HEK293 (cell line): ENCODE measurements at regions not wholly inside any gene's neighbourhood (a gene's known extent, or its start where the extent isn't known, plus 50 kb on each side); places are given as distances from the start of the nearest gene placed in this dataset.

Experiments used
- CTCF ChIA-PET: fragments of 350-600 bp; formaldehyde crosslinking; extraction: SDS; loops from one replicate; lab custom pipeline; 2021; ENCODE audit warnings: antibody characterized with exemption; lab: Yijun Ruan, JAX
- POLR2A ChIA-PET: fragments of 300-600 bp; formaldehyde crosslinking; extraction: SDS; loops from one replicate; lab custom pipeline; 2020; ENCODE audit warnings: antibody characterized with exemption, inconsistent platforms; lab: Yijun Ruan, JAX
- H3K27ac ChIP-seq: fragments of 200-500 bp; sonication (Bioruptor generic); 2 replicates; pipeline ENCODE4 v1.5.1; 2014; ENCODE audit warnings: low read depth, low read length, control low read depth, inconsistent platforms; ENCODE audit errors: extremely low read depth
- H3K36me3 ChIP-seq, 2 experiments: fragments of 200-500 bp in 1 of 2; sonication (Bioruptor generic) in 1 of 2; 1 replicate in 1 of 2; 2 replicates in 1 of 2; pipeline ENCODE4 v1.5.1; 2014 to 2017; ENCODE audit warnings: inconsistent platforms in 2 of 2, low read length in 2 of 2; ENCODE audit not compliant: control insufficient read depth in 2 of 2, insufficient read depth in 1 of 2
- H3K4me1 ChIP-seq: fragments of 200-500 bp; sonication (Bioruptor generic); 2 replicates; pipeline ENCODE4 v1.5.1; 2014; ENCODE audit warnings: mild to moderate bottlenecking, low read length, inconsistent platforms; ENCODE audit not compliant: control insufficient read depth, insufficient read depth
- H3K4me3 ChIP-seq: 2 replicates; pipeline ENCODE4 v1.5.1; 2011; ENCODE audit warnings: low read depth, mild to moderate bottlenecking, control low read depth, low read length, moderate library complexity
- H3K9me3 ChIP-seq: fragments of 200-500 bp; sonication (Bioruptor generic); 2 replicates; pipeline ENCODE4 v1.5.1; 2014; ENCODE audit warnings: low read depth, low read length, inconsistent platforms; ENCODE audit not compliant: control insufficient read depth, insufficient read depth
- BCL11B ChIP-seq: fragments of 450-650 bp; formaldehyde crosslinking; IDR thresholded peaks from 2 replicates; pipeline ENCODE4 v1.5.1; 2016; ENCODE audit warnings: low read depth, missing biosample characterization, missing genetic modification characterization
- GLIS1 ChIP-seq: fragments of 450-650 bp; formaldehyde crosslinking; IDR thresholded peaks from 2 replicates; pipeline ENCODE4 v1.5.1; 2016; ENCODE audit warnings: missing biosample characterization, missing genetic modification characterization
- GLIS2 ChIP-seq: fragments of 450-650 bp; formaldehyde crosslinking; IDR thresholded peaks from 2 replicates; pipeline ENCODE4 v1.5.1; 2016; ENCODE audit warnings: missing biosample characterization, missing genetic modification characterization
- MYNN ChIP-seq: fragments of 450-650 bp; formaldehyde crosslinking; IDR thresholded peaks from 2 replicates; pipeline ENCODE4 v1.5.1; 2016; ENCODE audit warnings: missing biosample characterization, missing genetic modification characterization, borderline replicate concordance
- PRDM1 ChIP-seq: fragments of 450-650 bp; formaldehyde crosslinking; IDR thresholded peaks from 2 replicates; pipeline ENCODE4; 2016; ENCODE audit warnings: missing biosample characterization, missing genetic modification characterization
- SALL2 ChIP-seq: fragments of 450-650 bp; formaldehyde crosslinking; IDR thresholded peaks from 2 replicates; pipeline ENCODE4 v1.5.0; 2017; ENCODE audit warnings: missing biosample characterization, mild to moderate bottlenecking, missing genetic modification characterization, borderline replicate concordance
- YY2 ChIP-seq: fragments of 450-650 bp; formaldehyde crosslinking; IDR thresholded peaks from 2 replicates; pipeline ENCODE4 v1.5.1; 2016; ENCODE audit warnings: missing biosample characterization, missing genetic modification characterization
- ZBTB48 ChIP-seq: fragments of 450-650 bp; formaldehyde crosslinking; IDR thresholded peaks from 2 replicates; pipeline ENCODE4 v1.5.1; 2016; ENCODE audit warnings: missing biosample characterization, missing genetic modification characterization
- ZBTB8A ChIP-seq: fragments of 450-650 bp; formaldehyde crosslinking; IDR thresholded peaks from 2 replicates; pipeline ENCODE4 v1.5.1; 2016; ENCODE audit warnings: missing biosample characterization, missing genetic modification characterization
- ZEB2 ChIP-seq: fragments of 450-650 bp; formaldehyde crosslinking; IDR thresholded peaks from 2 replicates; pipeline ENCODE4 v1.5.1; 2016; ENCODE audit warnings: missing biosample characterization, missing genetic modification characterization
- ZFP37 ChIP-seq: fragments of 450-650 bp; formaldehyde crosslinking; IDR thresholded peaks from 2 replicates; pipeline ENCODE4 v1.5.1; 2016; ENCODE audit warnings: missing biosample characterization, missing genetic modification characterization
- ZNF114 ChIP-seq: fragments of 450-650 bp; formaldehyde crosslinking; IDR thresholded peaks from 2 replicates; pipeline ENCODE4 v1.5.0; 2017; ENCODE audit warnings: missing biosample characterization, missing genetic modification characterization
- ZNF184 ChIP-seq: fragments of 450-650 bp; IDR thresholded peaks from 2 replicates; pipeline ENCODE4 v1.5.1; 2018; ENCODE audit warnings: missing biosample characterization, mild to moderate bottlenecking, missing genetic modification characterization
- ZNF19 ChIP-seq: fragments of 450-650 bp; formaldehyde crosslinking; IDR thresholded peaks from 2 replicates; pipeline ENCODE4; 2016; ENCODE audit warnings: missing biosample characterization, missing genetic modification characterization, low read depth
- ZNF426 ChIP-seq: fragments of 450-650 bp; formaldehyde crosslinking; IDR thresholded peaks from 2 replicates; pipeline ENCODE4 v1.5.1; 2017; ENCODE audit warnings: missing biosample characterization, missing genetic modification characterization, mild to moderate bottlenecking, inconsistent platforms, moderate library complexity
- ZNF501 ChIP-seq: fragments of 450-650 bp; formaldehyde crosslinking; IDR thresholded peaks from 2 replicates; pipeline ENCODE4 v1.5.1; 2016; ENCODE audit warnings: missing biosample characterization, missing genetic modification characterization
- ZNF514 ChIP-seq: fragments of 450-650 bp; formaldehyde crosslinking; IDR thresholded peaks from 2 replicates; pipeline ENCODE4 v1.5.1; 2016; ENCODE audit warnings: missing biosample characterization, missing genetic modification characterization
- ZNF623 ChIP-seq: fragments of 450-650 bp; formaldehyde crosslinking; IDR thresholded peaks from 2 replicates; pipeline ENCODE4 v1.5.1; 2016; ENCODE audit warnings: missing biosample characterization, missing genetic modification characterization
- ZNF707 ChIP-seq: fragments of 450-650 bp; formaldehyde crosslinking; IDR thresholded peaks from 2 replicates; pipeline ENCODE4 v1.5.1; 2016; ENCODE audit warnings: missing biosample characterization, missing genetic modification characterization
- ZNF777 ChIP-seq: fragments of 450-650 bp; formaldehyde crosslinking; IDR thresholded peaks from 2 replicates; pipeline ENCODE4 v1.5.1; 2017; ENCODE audit warnings: missing biosample characterization, missing genetic modification characterization, borderline replicate concordance
- ZNF791 ChIP-seq: fragments of 450-650 bp; formaldehyde crosslinking; IDR thresholded peaks from 2 replicates; pipeline ENCODE4 v1.5.1; 2016; ENCODE audit warnings: missing biosample characterization, missing genetic modification characterization
- ZNF837 ChIP-seq: fragments of 450-650 bp; formaldehyde crosslinking; IDR thresholded peaks from 2 replicates; pipeline ENCODE4 v1.5.1; 2016; ENCODE audit warnings: missing biosample characterization, missing genetic modification characterization
- ZSCAN16 ChIP-seq: fragments of 450-650 bp; formaldehyde crosslinking; IDR thresholded peaks from 2 replicates; pipeline ENCODE4 v1.5.1; 2016; ENCODE audit warnings: missing biosample characterization, missing genetic modification characterization
- TF ChIP-seq, protein P1 (sequence below): fragments of 450-650 bp; formaldehyde crosslinking; IDR thresholded peaks from 2 replicates; pipeline ENCODE4 v1.5.1; 2016; ENCODE audit warnings: missing biosample characterization, missing genetic modification characterization, low read depth
- TF ChIP-seq, protein P2 (sequence below): fragments of 450-650 bp; formaldehyde crosslinking; IDR thresholded peaks from 2 replicates; pipeline ENCODE4 v1.5.1; 2017; ENCODE audit warnings: missing biosample characterization, missing genetic modification characterization

DNA sequence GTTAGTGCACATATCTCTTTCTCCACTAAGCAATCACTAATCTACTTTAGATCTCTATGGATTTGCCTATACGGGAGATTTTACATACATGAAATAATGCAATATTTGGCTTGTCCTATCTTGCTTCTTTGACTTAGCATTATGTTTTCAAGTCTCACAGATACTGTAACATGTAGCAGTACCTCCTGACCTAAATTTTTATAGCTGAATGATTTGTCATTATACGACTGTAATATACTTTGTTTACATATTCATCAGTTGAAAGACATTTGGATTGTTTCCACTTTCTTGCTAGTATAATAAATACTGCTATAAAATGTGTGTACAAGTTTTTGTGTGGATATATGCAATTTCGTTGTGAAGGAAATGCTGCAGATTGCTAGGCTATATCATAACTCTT is 1520.8 kb upstream of the CDH6 start:
- CTCF ChIA-PET = no interaction called here
- Histone ChIP-seq H3K36me3 (no peaks in the 10 kb centered on the region), H3K27ac (no peak overlapping the region), H3K4me3 (no peak overlapping the region), H3K9me3 (no peaks in the 10 kb centered on the region), H3K4me1 (no peaks in the 10 kb centered on the region)
- POLR2A ChIA-PET = no interaction called here
- TF ChIP-seq GLIS1 (no peak), ZSCAN16 (no peak), ZNF837 (tag by site-specific recombination) (no peak), PRDM1 (tag by site-specific recombination) (no peak), BCL11B (tag by site-specific recombination) (no peak), ZNF791 (tag by site-specific recombination) (no peak), ZBTB8A (tag by site-specific recombination) (no peak), ZNF426 (tag by site-specific recombination) (no peak), ZNF501 (no peak)
- TF ChIP-seq, protein P1, sequence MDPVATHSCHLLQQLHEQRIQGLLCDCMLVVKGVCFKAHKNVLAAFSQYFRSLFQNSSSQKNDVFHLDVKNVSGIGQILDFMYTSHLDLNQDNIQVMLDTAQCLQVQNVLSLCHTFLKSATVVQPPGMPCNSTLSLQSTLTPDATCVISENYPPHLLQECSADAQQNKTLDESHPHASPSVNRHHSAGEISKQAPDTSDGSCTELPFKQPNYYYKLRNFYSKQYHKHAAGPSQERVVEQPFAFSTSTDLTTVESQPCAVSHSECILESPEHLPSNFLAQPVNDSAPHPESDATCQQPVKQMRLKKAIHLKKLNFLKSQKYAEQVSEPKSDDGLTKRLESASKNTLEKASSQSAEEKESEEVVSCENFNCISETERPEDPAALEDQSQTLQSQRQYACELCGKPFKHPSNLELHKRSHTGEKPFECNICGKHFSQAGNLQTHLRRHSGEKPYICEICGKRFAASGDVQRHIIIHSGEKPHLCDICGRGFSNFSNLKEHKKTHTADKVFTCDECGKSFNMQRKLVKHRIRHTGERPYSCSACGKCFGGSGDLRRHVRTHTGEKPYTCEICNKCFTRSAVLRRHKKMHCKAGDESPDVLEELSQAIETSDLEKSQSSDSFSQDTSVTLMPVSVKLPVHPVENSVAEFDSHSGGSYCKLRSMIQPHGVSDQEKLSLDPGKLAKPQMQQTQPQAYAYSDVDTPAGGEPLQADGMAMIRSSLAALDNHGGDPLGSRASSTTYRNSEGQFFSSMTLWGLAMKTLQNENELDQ (tag by site-specific recombination) = no peak

DNA sequence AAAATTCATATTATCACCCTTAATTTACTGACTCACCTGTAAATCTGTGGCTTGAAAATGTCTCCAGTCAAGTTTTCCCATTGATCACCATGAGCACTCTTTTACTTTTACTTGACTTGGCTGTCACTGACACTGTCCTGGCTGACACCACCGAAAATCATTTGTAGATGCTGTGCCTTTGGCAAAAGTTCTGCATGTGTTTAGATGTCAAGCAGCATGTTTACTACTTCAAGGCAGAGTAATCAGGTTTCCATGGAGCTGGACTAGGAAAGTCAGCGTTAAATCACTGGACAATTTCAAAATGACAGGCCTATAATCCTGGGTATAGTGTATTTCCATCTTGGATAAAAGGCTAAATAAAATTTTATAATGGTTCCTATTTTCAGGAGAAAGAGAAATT is 1530.6 kb upstream of the CDH6 start:
- POLR2A ChIA-PET = no interaction called here
- CTCF ChIA-PET = no interaction called here
- Histone ChIP-seq H3K36me3 (no peaks in the 10 kb centered on the region), H3K4me1 (no peaks in the 10 kb centered on the region), H3K27ac (no peak overlapping the region), H3K4me3 (no peak overlapping the region), H3K9me3 (no peaks in the 10 kb centered on the region)
- TF ChIP-seq ZNF514 (tag by site-specific recombination) = no peak
- TF ChIP-seq ZEB2 (tag by site-specific recombination) = no peak
- TF ChIP-seq MYNN (tag by site-specific recombination) = no peak
- TF ChIP-seq ZNF777 = no peak
- no peak for TF ChIP-seq ZFP37

DNA sequence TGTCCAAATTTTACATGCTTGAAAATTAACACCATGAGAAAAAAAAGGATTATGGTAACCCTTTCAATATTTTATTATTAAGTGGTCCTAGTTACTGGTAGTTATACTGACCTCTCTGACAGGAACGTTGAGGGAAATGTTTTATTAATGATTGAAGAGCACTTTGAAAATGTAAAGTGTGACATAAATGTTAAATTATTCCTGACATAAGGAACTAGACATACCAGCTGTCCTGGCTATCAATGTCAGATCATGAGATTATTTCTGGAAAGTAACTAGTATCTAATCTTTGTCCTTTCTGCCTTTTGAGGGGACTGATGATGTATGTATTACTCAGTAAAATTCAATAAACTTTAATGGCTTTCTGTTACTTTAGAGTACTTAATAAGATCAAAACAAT is 1538.5 kb upstream of the CDH6 start:
- H3K4me1 ChIP-seq = no peaks in the 10 kb centered on the region
- no peak for TF ChIP-seq ZNF514 (tag by site-specific recombination)
- no peak for TF ChIP-seq ZBTB48 (tag by site-specific recombination)
- TF ChIP-seq ZNF114 (tag by site-specific recombination) = no peak
- no peak for TF ChIP-seq ZNF184 (tag by site-specific recombination)
- TF ChIP-seq SALL2 (tag by site-specific recombination) = no peak
- TF ChIP-seq ZNF623 (tag by site-specific recombination) = no peak
- TF ChIP-seq ZNF707 (tag by site-specific recombination) = no peak
- TF ChIP-seq ZNF19 (tag by site-specific recombination) = no peak
- TF ChIP-seq YY2 (tag by site-specific recombination) = no peak
- TF ChIP-seq, protein P2, sequence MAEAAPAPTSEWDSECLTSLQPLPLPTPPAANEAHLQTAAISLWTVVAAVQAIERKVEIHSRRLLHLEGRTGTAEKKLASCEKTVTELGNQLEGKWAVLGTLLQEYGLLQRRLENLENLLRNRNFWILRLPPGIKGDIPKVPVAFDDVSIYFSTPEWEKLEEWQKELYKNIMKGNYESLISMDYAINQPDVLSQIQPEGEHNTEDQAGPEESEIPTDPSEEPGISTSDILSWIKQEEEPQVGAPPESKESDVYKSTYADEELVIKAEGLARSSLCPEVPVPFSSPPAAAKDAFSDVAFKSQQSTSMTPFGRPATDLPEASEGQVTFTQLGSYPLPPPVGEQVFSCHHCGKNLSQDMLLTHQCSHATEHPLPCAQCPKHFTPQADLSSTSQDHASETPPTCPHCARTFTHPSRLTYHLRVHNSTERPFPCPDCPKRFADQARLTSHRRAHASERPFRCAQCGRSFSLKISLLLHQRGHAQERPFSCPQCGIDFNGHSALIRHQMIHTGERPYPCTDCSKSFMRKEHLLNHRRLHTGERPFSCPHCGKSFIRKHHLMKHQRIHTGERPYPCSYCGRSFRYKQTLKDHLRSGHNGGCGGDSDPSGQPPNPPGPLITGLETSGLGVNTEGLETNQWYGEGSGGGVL (tag by site-specific recombination) = no peak
- no peak for TF ChIP-seq GLIS2 (tag by site-specific recombination)
- H3K4me3 ChIP-seq = no peak overlapping the region
- CTCF ChIA-PET = no interaction called here
- H3K36me3 ChIP-seq = no peaks in the 10 kb centered on the region
- POLR2A ChIA-PET = no interaction called here
- no peak overlapping the region for H3K27ac ChIP-seq
- H3K9me3 ChIP-seq = no peaks in the 10 kb centered on the region
